ENCODE measurements at regions not wholly inside any gene's neighbourhood (a gene's known extent, or its start where the extent isn't known, plus 50 kb on each side); places are given as distances from the start of the nearest gene placed in this dataset.

- TF ChIP-seq PRDM6 (tag by site-specific recombination; IDR thresholded peaks at IDR 0.05), result no peak
- no peak for TF ChIP-seq ZNF362 (tag by site-specific recombination; IDR thresholded peaks at IDR 0.05)
- no peak for TF ChIP-seq SP7 (tag by site-specific recombination; IDR thresholded peaks at IDR 0.05)
- TF ChIP-seq KLF16 (tag by site-specific recombination; IDR thresholded peaks at IDR 0.05), result no peak
- TF ChIP-seq FEZF1 (tag by site-specific recombination; IDR thresholded peaks at IDR 0.05), result no peak
- no peak for TF ChIP-seq ZNF830 (tag by site-specific recombination; IDR thresholded peaks at IDR 0.05; ENCODE audit: low read depth)
- TF ChIP-seq ZNF112 (tag by site-specific recombination; IDR thresholded peaks at IDR 0.05), result no peak
- TF ChIP-seq ZBTB48 (tag by site-specific recombination; IDR thresholded peaks at IDR 0.05), result no peak
- no peak for TF ChIP-seq ZXDB (tag by site-specific recombination; IDR thresholded peaks at IDR 0.05)
- TF ChIP-seq RBAK (tag by site-specific recombination; IDR thresholded peaks at IDR 0.05), result no peak
- no peak for TF ChIP-seq TCF7L2 (IDR thresholded peaks at IDR 0.05; ENCODE audit: borderline replicate concordance, low read depth, low read length)
- no peak for TF ChIP-seq ZNF350 (tag by site-specific recombination; IDR thresholded peaks at IDR 0.05)
- no peak for TF ChIP-seq ZNF266 (tag by site-specific recombination; IDR thresholded peaks at IDR 0.05; ENCODE audit: low read depth)
- TF ChIP-seq YY1 (tag by site-specific recombination; IDR thresholded peaks at IDR 0.05), result no peak
- no peak for TF ChIP-seq ZNF510 (tag by site-specific recombination; IDR thresholded peaks at IDR 0.05; ENCODE audit: insufficient replicate concordance)
- no peak for TF ChIP-seq ZNF138 (tag by site-specific recombination; IDR thresholded peaks at IDR 0.05; ENCODE audit: borderline replicate concordance)
- TF ChIP-seq ZNF335 (tag by site-specific recombination; conservative IDR thresholded peaks at IDR 0.05), result no peak
- no peak overlapping the region for H3K4me3 ChIP-seq (ENCODE audit: low read depth, low read length)
- no peaks in the 10 kb centered on the region for H3K36me3 ChIP-seq (ENCODE audit: control insufficient read depth in 2 of 2, insufficient read depth in 1 of 2, low read length in 2 of 2)
- no peaks in the 10 kb centered on the region for H3K4me1 ChIP-seq (ENCODE audit: control insufficient read depth, insufficient read depth, low read length)
- ChIA-PET CTCF (no interaction called here), POLR2A (no interaction called here)
- no peaks in the 10 kb centered on the region for H3K9me3 ChIP-seq (ENCODE audit: control insufficient read depth, insufficient read depth, low read depth, low read length)
- H3K27ac ChIP-seq (ENCODE audit: extremely low read depth, low read depth, low read length), result no peak overlapping the region
These were observed 374.0 kb downstream of the ZNF608 start for GRCh38 chr5:124372457-124372856.

- CTCF ChIA-PET, result interaction anchor here (0.6 kb wide), 1 partner anchor 400 kb away, joined by 3 read pairs; no protein-coding TSS in a partner anchor
These were observed 375.2 kb downstream of the ZNF608 start for GRCh38 chr5:124371111-124371706.

More at GRCh38 chr5:124371111-124371706, 375.2 kb downstream of the ZNF608 start:
- H3K27ac ChIP-seq (ENCODE audit: extremely low read depth, low read depth, low read length), result no peak overlapping the region
- no peaks in the 10 kb centered on the region for H3K36me3 ChIP-seq (ENCODE audit: control insufficient read depth in 2 of 2, insufficient read depth in 1 of 2, low read length in 2 of 2)
- POLR2A ChIA-PET, result no interaction called here
- no peaks in the 10 kb centered on the region for H3K4me1 ChIP-seq (ENCODE audit: control insufficient read depth, insufficient read depth, low read length)
- no peak overlapping the region for H3K4me3 ChIP-seq (ENCODE audit: low read depth, low read length)
- H3K9me3 ChIP-seq (ENCODE audit: control insufficient read depth, insufficient read depth, low read depth, low read length), result no peaks in the 10 kb centered on the region
- TF ChIP-seq ZFP3 (tag by site-specific recombination; IDR thresholded peaks at IDR 0.05; ENCODE audit: low read depth), result no peak
- no peak for TF ChIP-seq ZNF555 (tag by site-specific recombination; conservative IDR thresholded peaks at IDR 0.05)
- no peak for TF ChIP-seq ZNF645 (tag by site-specific recombination; IDR thresholded peaks at IDR 0.05)
- no peak for TF ChIP-seq ZNF585B (tag by site-specific recombination; IDR thresholded peaks at IDR 0.05)
- TF ChIP-seq KLF9 (tag by site-specific recombination; IDR thresholded peaks at IDR 0.05; ENCODE audit: low read depth), result no peak
- TF ChIP-seq ZNF2 (tag by site-specific recombination; IDR thresholded peaks at IDR 0.05), result no peak
- no peak for TF ChIP-seq SALL2 (tag by site-specific recombination; IDR thresholded peaks at IDR 0.05; ENCODE audit: borderline replicate concordance)

Data from HEK293 (cell line).